GM23248 (cell line): ENCODE measurements at regions not wholly inside any gene's neighbourhood (a gene's known extent, or its start where the extent isn't known, plus 50 kb on each side); places are given as distances from the start of the nearest gene placed in this dataset.

ENCODE experiments used
- DNase-seq: peaks from one replicate; pipeline ENCODE4 v3.0.0-alpha.2; 2015
- H2AFZ ChIP-seq: fragments of 200-600 bp; sonication (generic); 2 replicates; pipeline ENCODE4 v1.6.1; 2016; ENCODE audit warnings: antibody characterized with exemption
- H3F3A ChIP-seq: fragments of 200-600 bp; sonication (generic); 2 replicates; pipeline ENCODE4 v1.6.1; 2016; ENCODE audit warnings: mild to moderate bottlenecking, antibody characterized with exemption, mixed run types; ENCODE audit not compliant: insufficient read depth
- H3K27ac ChIP-seq: fragments of 200-600 bp; sonication (generic); 2 replicates; pipeline ENCODE4 v1.5.1; 2016; ENCODE audit warnings: mild to moderate bottlenecking
- H3K27me3 ChIP-seq: fragments of 200-600 bp; sonication (generic); replicated peaks from 2 replicates; pipeline ENCODE4 v1.6.1; 2016; ENCODE audit warnings: mild to moderate bottlenecking; ENCODE audit not compliant: insufficient read depth
- H3K36me3 ChIP-seq: fragments of 200-600 bp; sonication (generic); 2 replicates; pipeline ENCODE4 v1.6.1; 2016; ENCODE audit warnings: low read depth, mild to moderate bottlenecking
- H3K4me1 ChIP-seq: fragments of 200-600 bp; sonication (generic); 2 replicates; pipeline ENCODE4 v1.6.1; 2016; ENCODE audit warnings: mild to moderate bottlenecking; ENCODE audit not compliant: insufficient read depth
- H3K4me2 ChIP-seq: fragments of 200-600 bp; sonication (generic); one replicate; pipeline ENCODE4 v1.6.1; 2016; ENCODE audit warnings: mild to moderate bottlenecking; ENCODE audit not compliant: unreplicated experiment
- H3K4me3 ChIP-seq: fragments of 200-600 bp; sonication (generic); 2 replicates; pipeline ENCODE4 v1.5.1; 2016; ENCODE audit warnings: mild to moderate bottlenecking
- H3K79me2 ChIP-seq: fragments of 200-600 bp; sonication (generic); 2 replicates; pipeline ENCODE4 v1.6.1; 2016; ENCODE audit warnings: mild to moderate bottlenecking; ENCODE audit not compliant: insufficient read depth
- H3K9ac ChIP-seq: fragments of 200-600 bp; sonication (generic); 2 replicates; pipeline ENCODE4 v1.6.1; 2016; ENCODE audit warnings: mild to moderate bottlenecking
- H3K9me2 ChIP-seq: fragments of 200-600 bp; sonication (generic); 2 replicates; pipeline ENCODE4 v1.6.1; 2016; ENCODE audit warnings: mixed run types, mild to moderate bottlenecking, moderate library complexity; ENCODE audit not compliant: insufficient read depth
- H3K9me3 ChIP-seq: fragments of 200-600 bp; sonication (generic); one replicate; pipeline ENCODE4 v1.6.1; 2017; ENCODE audit warnings: low read depth
- H4K20me1 ChIP-seq: fragments of 200-600 bp; sonication (generic); 2 replicates; pipeline ENCODE4 v1.6.0; 2016; ENCODE audit not compliant: insufficient read depth
- EZH2 ChIP-seq: fragments of 200-600 bp; sonication (generic); IDR thresholded peaks from 2 replicates; pipeline ENCODE4 v1.6.1; 2018; ENCODE audit warnings: antibody characterized with exemption, mild to moderate bottlenecking; ENCODE audit not compliant: insufficient read depth, poor library complexity, severe bottlenecking
- EZH2phosphoT487 ChIP-seq: fragments of 200-600 bp; sonication (generic); IDR thresholded peaks from 2 replicates; pipeline ENCODE4 v1.6.1; 2018; ENCODE audit warnings: antibody characterized with exemption, moderate library complexity, mild to moderate bottlenecking, low read depth; ENCODE audit not compliant: insufficient read depth
- WGBS, 2 experiments: methylation state at CpG; one replicate each; pipeline ENCODE4 v1.1.6; 2015 to 2017; ENCODE audit warnings: low lambda C conversion rate in 2 of 2, low coverage in 1 of 2; ENCODE audit errors: missing lambda C conversion rate in 2 of 2; 5-methylcytosine and 5-hydroxymethylcytosine counted together
- in situ Hi-C: fragments of 300-500 bp; cut with MboI; formaldehyde crosslinking; loops from 2 replicates; pipeline ENCODE4 v1.15.0; 2020

DNA sequence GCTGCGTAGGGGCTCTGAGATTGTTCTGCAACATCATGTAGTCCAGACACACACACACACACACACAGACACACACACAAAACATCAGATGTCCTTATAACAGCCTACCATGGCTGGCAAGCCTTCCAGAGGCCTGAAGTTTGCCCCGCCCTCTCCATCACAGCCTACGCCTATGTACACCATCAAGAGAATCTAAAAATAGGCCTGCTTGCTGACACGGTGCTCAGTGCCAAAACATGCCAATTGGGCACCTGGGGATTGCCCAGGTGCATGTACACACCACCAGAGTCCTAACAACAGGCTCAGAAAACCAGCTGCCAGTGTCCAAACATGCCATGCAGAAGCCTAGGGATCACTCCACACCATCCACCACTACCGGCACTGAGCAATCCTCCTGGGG, 391.7 kb upstream of the SPTLC3 start:
- Histone ChIP-seq H3K27me3 (no peaks in the 10 kb centered on the region), H3K27ac (no peak overlapping the region), H3K4me2 (no peak overlapping the region), H2AFZ (no peak overlapping the region), H3K36me3 (no peaks in the 10 kb centered on the region), H3K4me3 (no peak overlapping the region), H3K9ac (no peak overlapping the region), H3K9me3 (no peaks in the 10 kb centered on the region), H3K4me1 (no peaks in the 10 kb centered on the region), H3F3A (no peaks in the 10 kb centered on the region), H3K79me2 (no peaks in the 10 kb centered on the region), H4K20me1 (no peaks in the 10 kb centered on the region), H3K9me2 (no peaks in the 10 kb centered on the region)
- in situ Hi-C loops, result no loop called here
- no peak for DNase-seq
- no peak for TF ChIP-seq EZH2
- TF ChIP-seq EZH2phosphoT487, result no peak
- WGBS, 2 experiments, result 25 to 41% methylated on average over 5 of the region's 5 CpGs

DNA sequence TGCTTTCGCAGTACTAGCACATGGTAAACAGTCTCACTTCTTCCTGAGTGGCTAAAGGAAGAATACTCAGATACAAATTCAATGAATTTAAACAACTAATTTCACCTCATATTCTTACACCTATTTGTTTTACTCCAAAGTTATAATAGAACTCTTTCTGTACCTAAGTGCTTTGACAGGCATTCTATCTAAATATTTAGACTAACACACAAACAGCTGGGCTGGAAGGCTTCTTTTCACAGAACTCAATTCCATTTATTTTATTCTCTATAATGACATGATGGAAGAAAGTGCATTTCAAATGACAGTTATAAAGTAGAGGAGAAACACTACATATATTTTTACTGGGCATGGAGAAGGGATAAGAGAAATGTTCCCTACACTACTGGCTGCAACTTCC, 384.9 kb upstream of the SPTLC3 start:
- H3K79me2 ChIP-seq, result no peaks in the 10 kb centered on the region
- no peak overlapping the region for H3K9ac ChIP-seq
- H3K27me3 ChIP-seq, result no peaks in the 10 kb centered on the region
- DNase-seq, result no peak
- in situ Hi-C loops, result no loop called here
- no peaks in the 10 kb centered on the region for H3K9me3 ChIP-seq
- no peaks in the 10 kb centered on the region for H3K9me2 ChIP-seq
- no peak overlapping the region for H3K4me2 ChIP-seq
- WGBS, 2 experiments, result 33 to 35% methylated on average over 1 of the region's 1 CpG
- H3K4me3 ChIP-seq, result no peak overlapping the region
- H3K36me3 ChIP-seq, result no peaks in the 10 kb centered on the region
- no peaks in the 10 kb centered on the region for H4K20me1 ChIP-seq
- no peak for TF ChIP-seq EZH2
- no peak for TF ChIP-seq EZH2phosphoT487
- H3K4me1 ChIP-seq, result no peaks in the 10 kb centered on the region
- no peaks in the 10 kb centered on the region for H3F3A ChIP-seq
- H2AFZ ChIP-seq, result no peak overlapping the region
- no peak overlapping the region for H3K27ac ChIP-seq

DNA sequence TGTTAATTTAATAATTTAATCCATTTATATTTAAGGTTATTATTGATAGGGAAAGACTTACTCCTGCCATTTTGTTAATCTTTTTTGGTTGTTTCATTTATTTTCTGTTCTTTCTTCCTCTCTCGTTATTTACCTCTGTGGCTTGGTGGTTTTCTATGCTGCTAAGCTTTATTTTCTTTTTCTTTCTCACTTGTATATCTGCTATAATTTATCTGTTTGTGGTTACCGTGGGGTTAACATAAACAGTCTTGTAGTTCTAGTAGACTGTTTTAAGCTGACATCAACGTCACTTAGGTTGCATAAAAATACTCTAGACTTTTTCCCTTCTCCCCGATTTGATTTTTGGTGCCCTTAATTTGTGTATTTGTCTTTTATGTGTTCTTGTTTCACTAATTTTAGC, 381.3 kb upstream of the SPTLC3 start:
- Histone ChIP-seq H3K79me2 (no peaks in the 10 kb centered on the region), H4K20me1 (no peaks in the 10 kb centered on the region), H3K4me1 (no peaks in the 10 kb centered on the region), H2AFZ (no peak overlapping the region), H3K9ac (no peak overlapping the region), H3K9me2 (no peaks in the 10 kb centered on the region), H3K27ac (no peak overlapping the region), H3K4me2 (no peak overlapping the region), H3K4me3 (no peak overlapping the region), H3F3A (no peaks in the 10 kb centered on the region), H3K27me3 (no peaks in the 10 kb centered on the region), H3K36me3 (no peaks in the 10 kb centered on the region), H3K9me3 (no peaks in the 10 kb centered on the region)
- 12 to 16% methylated on average over 4 of the region's 4 CpGs for WGBS, 2 experiments
- no peak for TF ChIP-seq EZH2phosphoT487
- no peak for TF ChIP-seq EZH2
- in situ Hi-C loops, result no loop called here
- no peak for DNase-seq

- 21 to 23% methylated on average over 7 of the region's 7 CpGs for WGBS, 2 experiments
- no peaks in the 10 kb centered on the region for H3K79me2 ChIP-seq
- H3K36me3 ChIP-seq, result no peaks in the 10 kb centered on the region
- in situ Hi-C loops, result no loop called here
- no peaks in the 10 kb centered on the region for H3K4me1 ChIP-seq
- no peak overlapping the region for H3K9ac ChIP-seq
- DNase-seq, result no peak
- H3F3A ChIP-seq, result no peaks in the 10 kb centered on the region
- TF ChIP-seq EZH2phosphoT487 (no peak), EZH2 (no peak)
- H2AFZ ChIP-seq, result no peak overlapping the region
- H3K4me2 ChIP-seq, result no peak overlapping the region
- no peak overlapping the region for H3K4me3 ChIP-seq
- H4K20me1 ChIP-seq, result no peaks in the 10 kb centered on the region
- no peaks in the 10 kb centered on the region for H3K9me2 ChIP-seq
- H3K27me3 ChIP-seq, result no peaks in the 10 kb centered on the region
- no peak overlapping the region for H3K27ac ChIP-seq
- no peaks in the 10 kb centered on the region for H3K9me3 ChIP-seq
These were observed 370.0 kb upstream of the SPTLC3 start for GRCh38 chr20:12638633-12639312.

- H2AFZ ChIP-seq, result no peak overlapping the region
- H3K9me3 ChIP-seq, result no peaks in the 10 kb centered on the region
- no peak for DNase-seq
- H3K9me2 ChIP-seq, result no peaks in the 10 kb centered on the region
- no peaks in the 10 kb centered on the region for H4K20me1 ChIP-seq
- no peaks in the 10 kb centered on the region for H3F3A ChIP-seq
- in situ Hi-C loops, result no loop called here
- TF ChIP-seq EZH2phosphoT487 (no peak), EZH2 (no peak)
- no peak overlapping the region for H3K9ac ChIP-seq
- no peak overlapping the region for H3K4me2 ChIP-seq
- H3K4me1 ChIP-seq, result no peaks in the 10 kb centered on the region
- no peak overlapping the region for H3K27ac ChIP-seq
- H3K36me3 ChIP-seq, result no peaks in the 10 kb centered on the region
- WGBS, 2 experiments, result 17 to 18% methylated on average over 4 of the region's 4 CpGs
- H3K27me3 ChIP-seq, result no peaks in the 10 kb centered on the region
- H3K4me3 ChIP-seq, result no peak overlapping the region
- H3K79me2 ChIP-seq, result no peaks in the 10 kb centered on the region
These were observed 368.5 kb upstream of the SPTLC3 start for GRCh38 chr20:12640251-12640650.
